ENCODE measurements at regions not wholly inside any gene's neighbourhood (a gene's known extent, or its start where the extent isn't known, plus 50 kb on each side); places are given as distances from the start of the nearest gene placed in this dataset.

- DNase-seq = no peak
- no peaks in the 10 kb centered on the region for H4K20me1 ChIP-seq (ENCODE audit: insufficient read depth, low read length)
- TF ChIP-seq CTCF (IDR thresholded peaks at IDR 0.05; ENCODE audit: low read length) (no peak), EZH2phosphoT487 (IDR thresholded peaks at IDR 0.05; ENCODE audit: low read length) (no peak), EZH2 (optimal IDR thresholded peaks at IDR 0.05; ENCODE audit: low read depth, low read length) (no peak)
Measured at GRCh38 chr4:108219998-108220397, 51.3 kb upstream of the LEF1 start.

More at GRCh38 chr4:108219998-108220397, 51.3 kb upstream of the LEF1 start:
- Histone ChIP-seq H3K4me1 (ENCODE audit: low read length) (peaks cover 4% of the 10 kb centered on the region), H3K9me3 (replicated peaks; ENCODE audit: insufficient read depth, low read length) (no peaks in the 10 kb centered on the region), H2AFZ (ENCODE audit: low read length) (no peak overlapping the region), H3K36me3 (replicated peaks; ENCODE audit: insufficient read depth, low read length) (no peaks in the 10 kb centered on the region), H3K27ac (ENCODE audit: low read length) (no peak overlapping the region), H3K9ac (ENCODE audit: low read length) (no peak overlapping the region), H3F3A (ENCODE audit: insufficient read depth, low read length) (no peaks in the 10 kb centered on the region), H3K79me2 (ENCODE audit: low read length) (no peaks in the 10 kb centered on the region), H3K4me2 (ENCODE audit: low read depth, low read length) (no peak overlapping the region), H3K4me3 (ENCODE audit: low read length) (no peak overlapping the region), H3K9me2 (replicated peaks; ENCODE audit: insufficient read depth, low read length) (no peaks in the 10 kb centered on the region), H3K27me3 (replicated peaks; ENCODE audit: insufficient read depth, low read length) (no peaks in the 10 kb centered on the region)

Data from MM.1S (cell line).